ENCODE measurements at regions not wholly inside any gene's neighbourhood (a gene's known extent, or its start where the extent isn't known, plus 50 kb on each side); places are given as distances from the start of the nearest gene placed in this dataset.

DNA sequence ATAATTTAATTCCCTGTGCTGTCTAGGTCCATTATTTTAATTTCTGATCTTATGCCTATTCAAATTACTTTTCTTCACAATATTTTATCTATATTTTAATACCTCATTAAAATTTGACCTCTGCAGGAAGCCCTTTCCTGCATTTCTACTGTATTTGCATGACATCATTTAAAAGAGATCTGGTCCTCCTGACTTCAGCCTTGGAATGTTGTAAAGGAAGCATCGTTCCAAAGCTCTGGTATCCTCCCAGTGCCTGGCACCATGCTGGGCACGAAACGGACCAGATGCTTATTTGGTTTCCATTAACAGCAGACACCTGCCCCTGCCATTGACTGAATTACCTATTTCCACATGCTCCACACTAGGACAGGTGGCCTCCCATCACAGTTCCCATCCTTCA is 247.5 kb downstream of the KLF6 start:
- DNase-seq, result no peak

DNA sequence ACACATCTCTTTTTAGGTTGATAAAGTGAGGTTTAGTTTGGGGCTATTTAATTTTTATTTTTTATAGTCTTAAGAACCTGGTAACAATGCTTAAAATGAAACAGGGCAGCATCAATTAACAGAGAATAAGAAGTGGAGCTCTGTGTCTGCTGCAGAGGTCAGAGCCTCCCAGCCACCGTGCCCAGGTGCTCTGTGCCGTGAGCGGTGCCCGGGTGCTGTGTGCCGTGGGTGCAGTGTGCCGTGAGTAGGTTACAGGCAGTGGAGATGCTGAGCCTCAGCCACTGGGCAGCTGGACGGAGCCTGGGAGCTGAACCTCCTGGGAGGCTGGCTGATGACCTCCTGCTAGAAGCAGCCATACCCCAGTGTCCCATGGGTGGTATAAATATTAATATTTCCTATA is 250.0 kb downstream of the KLF6 start:
- DNase-seq, result no peak

DNA sequence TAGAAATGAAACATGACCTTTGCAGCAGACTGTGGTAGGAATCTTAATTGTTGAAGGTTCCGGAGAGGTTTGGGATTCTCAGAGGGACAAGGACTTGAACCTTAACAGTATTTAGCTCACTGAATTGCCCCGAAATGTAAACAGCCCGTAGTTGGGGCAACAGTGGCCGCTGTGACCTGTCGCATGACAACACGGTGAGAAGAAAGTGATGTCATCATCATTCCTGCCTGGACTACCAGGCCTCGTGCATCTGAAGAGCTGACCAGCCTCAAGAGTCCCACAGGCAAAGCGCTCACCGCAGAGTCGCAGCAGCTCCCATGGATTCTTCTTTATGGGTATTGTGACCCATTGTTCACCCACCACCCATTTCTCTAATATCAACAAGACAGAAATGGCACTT is 250.6 kb downstream of the KLF6 start:
- DNase-seq, result no peak

DNA sequence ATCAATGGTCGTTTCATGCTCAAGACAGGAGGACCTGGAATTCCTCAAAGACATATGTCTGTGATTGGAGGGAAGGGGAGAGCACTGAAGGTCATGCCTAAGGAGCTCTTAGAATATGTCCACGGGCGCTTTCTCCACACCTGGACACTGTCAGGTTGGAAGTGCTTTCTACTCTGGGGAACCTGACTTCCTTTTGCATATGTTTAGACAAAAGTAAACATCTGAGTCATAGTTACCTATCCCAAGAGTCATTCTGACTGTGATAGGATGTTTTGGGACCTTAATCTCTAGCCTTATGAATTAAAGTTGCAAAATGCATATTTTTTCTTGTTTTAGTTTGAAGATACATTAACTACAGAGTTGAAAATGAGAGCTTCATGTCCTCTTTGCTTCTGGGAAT is 251.7 kb downstream of the KLF6 start:
- DNase-seq, result no peak

DNA sequence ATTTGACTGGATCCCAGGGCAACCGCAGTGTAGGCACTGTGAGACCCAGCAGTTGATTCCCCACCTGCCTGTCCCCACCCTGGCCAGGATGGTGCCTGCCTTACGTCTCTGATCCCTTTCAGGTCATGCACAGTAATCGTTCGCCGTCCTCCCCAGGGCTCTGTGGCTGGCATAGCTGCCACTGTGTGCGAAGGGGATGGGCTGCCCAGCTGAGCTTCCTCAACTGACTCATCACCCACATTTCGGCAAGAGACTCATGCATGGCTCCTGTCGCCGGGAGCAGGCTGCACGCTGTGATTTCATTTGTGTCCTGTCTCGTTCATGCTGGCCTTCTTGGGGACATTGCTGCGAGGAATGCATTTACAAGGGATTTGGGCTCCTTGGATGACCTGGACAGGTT is 252.4 kb downstream of the KLF6 start:
- no peak for DNase-seq

DNA sequence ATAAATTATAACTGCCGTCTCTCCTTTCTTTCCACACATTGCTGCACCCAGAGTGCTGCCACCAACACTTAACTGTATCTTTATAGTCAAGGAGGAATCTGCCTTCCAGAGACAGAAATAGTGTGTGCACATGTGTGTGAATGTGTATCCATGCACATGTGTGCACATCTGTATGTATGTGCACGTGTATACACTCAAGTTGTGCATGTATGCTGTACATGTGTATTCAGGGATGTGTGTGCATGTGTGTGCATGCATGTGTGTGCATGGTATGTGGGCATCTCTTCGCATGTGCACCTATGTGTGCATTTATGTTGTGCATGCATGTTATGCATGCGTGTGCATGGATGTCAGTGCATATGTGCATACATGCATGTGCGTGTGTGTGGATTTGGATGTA is 253.3 kb downstream of the KLF6 start:
- no peak for DNase-seq

DNA sequence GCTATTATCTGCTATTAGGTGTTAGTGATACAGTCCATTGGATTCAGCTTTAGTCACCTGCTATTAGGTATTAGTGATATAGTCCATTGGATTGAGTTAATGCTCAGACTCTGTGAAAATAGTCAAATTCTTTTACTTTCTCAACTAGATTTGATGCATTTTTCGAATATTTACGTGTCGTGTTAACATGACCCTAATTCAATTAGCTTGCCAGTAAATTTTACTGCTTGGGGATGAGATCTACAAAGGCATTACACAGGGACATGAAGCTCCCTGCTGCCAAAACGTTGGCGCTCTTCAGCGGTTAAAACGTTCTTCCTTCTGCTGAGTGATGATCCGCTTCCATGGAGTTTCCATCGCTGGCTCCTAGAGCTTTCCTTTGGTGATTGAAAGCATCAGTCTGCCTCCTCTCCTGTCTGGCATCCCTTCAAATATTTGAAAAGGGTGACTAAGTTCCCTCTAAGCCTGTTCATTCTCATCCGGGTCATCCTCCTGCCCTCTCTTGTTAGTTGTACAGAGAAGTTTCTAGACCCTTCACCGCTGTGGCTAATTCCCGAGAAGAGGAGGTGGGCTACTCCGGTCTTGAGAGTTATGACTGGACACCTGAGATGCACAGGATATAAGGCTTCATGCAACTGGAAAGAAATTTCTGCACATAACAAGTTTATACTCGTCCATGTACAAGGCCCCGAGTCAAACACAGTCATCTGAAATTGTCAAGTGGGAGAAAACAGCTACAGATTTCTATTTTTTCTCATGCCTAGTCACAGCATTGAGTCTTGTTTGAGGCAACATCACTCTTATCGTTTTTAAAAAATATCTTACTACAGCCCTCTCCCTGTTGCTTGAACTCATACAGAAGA is 254.0 kb downstream of the KLF6 start:
- DNase-seq, result no peak

DNA sequence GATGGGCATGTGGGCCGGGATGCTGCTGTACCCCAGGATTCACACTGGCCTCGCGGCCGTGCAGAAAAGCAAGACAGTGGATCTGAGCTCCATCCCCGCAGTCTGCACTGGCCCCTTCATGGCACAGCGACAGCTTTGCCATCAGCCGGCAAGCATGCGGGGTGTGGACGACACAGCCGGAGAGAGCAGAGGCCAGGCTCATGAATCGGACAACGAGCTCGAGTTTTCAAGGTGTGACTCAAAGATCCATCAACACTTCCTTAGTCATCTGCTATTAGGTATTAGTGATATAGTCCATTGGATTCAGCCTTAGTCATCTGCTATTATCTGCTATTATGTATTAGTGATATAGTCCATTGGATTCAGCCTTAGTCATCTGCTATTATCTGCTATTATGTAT is 254.7 kb downstream of the KLF6 start:
- DNase-seq, result no peak

DNA sequence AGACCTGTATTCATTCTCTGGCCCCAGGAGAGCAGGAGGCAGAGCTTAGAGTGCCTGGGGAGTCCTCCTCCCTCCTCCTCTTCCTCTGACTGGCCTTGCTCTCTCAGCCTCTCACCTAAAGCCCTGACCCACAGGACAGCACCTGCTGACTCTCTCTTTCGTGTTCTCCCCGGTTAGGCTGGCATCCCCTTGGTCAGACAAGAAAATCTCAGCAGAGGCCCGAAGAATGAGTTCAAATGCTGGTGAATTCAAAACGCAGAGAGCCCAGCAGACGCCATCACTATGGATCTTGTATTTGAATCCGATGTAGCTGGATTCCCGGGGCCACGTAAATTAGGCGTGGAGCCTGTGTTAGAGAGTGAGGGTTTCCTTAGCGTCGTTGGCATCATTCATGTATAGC is 255.3 kb downstream of the KLF6 start:
- no peak for DNase-seq

DNA sequence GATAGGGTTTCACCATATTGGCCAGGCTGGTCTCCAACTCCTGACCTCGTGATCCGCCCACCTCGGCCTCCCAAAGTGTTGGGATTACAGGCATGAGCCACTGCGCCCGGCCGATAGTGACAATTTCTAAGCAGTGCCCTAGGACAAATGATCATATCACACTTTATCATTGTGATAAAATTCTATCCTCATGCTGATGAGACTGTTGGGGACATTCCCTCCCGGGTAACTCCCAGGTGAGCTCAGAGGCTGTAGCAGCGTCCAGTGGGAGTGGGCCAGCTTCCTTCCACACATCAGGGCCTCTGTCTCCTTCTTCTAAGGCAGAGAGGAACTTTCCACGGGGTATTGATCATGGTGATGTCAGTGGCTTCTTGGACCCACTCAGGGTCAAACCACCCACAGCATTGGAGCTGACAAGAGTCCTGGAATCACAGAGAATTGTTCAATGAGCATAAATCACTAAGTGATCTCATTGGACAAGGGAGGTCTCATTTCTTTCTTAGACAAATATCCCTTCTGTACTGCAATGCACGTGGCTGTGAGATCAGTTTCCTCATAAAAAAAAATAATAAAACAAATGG is 256.1 kb downstream of the KLF6 start:
- DNase-seq, result no peak

DNA sequence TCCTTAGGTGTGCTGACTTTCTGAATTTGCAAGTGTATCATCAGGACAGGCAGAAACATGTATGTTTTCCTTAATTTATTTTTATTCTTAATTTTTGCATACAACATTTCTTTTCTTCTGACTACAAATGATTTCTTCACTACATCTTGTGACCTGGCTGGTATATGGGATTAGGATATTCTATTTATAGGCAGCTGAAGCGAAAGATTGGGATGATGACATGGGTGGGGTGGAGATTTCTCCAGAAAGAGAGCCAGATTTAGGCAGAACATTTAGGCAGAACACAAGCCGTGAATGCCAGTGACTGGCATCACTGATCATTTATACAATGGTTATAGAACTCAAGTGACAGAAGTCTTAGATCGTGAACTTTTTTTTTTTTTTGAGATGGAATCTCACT is 256.7 kb downstream of the KLF6 start:
- DNase-seq, result no peak

DNA sequence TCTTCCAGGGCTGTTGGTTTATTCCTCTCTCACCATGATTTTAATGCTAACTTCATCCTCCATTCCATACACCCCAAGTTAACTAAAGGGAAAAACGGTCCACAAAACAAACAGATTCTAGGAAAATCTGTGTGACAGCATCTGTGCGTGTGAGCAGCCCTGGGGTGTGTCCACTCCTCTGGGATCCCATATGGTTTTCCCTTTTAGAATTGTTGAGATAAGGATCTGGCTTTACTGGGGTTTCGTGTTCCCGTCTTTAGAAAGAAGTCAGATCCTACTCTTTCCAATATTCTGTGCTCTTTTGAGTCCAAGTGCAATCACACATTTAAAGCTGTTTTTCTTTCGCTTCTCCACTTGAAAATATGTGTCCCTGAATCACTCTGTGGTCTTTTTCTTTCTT is 257.1 kb downstream of the KLF6 start:
- DNase-seq, result no peak

DNA sequence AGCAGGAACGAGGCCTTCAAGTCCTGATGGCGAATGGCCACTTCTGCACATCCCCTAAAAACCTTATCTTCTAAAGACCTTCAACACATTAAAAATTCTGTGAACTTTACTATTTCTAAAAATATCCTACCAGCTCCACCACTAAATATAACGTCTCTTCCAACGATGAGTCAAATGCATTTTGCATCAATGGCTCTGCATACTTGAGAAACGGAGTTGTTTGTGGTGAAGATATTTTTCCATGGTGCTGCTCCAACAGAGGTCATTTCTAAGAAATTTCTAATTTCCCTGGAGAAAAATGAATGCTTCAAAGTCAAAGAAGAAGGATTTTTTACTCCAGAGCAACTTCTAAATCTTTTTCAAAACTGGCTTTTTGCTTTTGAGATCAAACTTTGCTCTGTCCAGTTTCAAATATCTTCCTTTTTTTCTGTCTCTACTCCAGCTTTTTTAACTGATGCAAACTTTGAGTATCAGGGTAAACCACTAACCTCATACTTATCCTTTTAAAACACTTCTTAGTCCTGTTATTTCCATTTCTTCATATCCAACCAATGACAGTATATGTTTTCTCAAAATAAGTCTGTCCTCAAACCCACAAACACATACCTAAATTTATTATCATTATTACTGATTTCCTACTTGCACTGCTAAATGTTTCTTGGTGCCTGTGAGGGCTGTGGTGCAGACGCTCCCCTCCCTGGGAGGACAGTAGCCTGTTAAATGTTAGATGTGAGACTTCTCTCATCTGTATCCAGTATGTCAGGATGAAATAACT is 258.1 kb downstream of the KLF6 start:
- no peak for DNase-seq

DNA sequence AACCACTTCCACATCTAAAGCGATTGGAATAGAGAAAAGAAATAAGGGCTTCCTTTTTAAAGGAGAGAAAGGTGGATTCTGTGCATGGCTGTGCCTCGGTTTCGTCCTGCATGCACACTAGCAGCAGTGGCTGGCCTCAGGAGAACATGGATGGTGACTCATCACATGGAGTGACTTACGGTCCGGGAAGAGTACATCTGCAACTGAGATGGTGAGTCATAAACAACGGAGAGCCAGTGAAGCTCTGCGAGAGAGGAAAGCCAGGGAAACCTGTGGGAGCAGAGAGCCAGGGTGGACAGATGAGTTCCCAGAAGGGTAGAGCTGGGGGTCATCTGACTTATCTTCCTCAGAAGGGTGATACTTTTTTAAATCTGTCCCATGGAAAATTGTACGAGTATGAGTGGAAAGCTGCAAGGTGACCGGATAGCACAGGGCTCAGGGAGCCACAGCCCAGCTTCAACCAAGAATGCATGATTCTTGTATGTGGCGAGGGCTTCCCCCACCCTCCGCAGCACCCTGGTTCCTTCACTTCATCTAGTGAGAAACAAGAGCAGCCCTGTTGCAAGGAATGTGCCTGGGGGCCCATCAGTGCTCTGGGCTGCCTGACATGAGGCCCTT is 259.1 kb downstream of the KLF6 start:
- DNase-seq, result no peak

DNA sequence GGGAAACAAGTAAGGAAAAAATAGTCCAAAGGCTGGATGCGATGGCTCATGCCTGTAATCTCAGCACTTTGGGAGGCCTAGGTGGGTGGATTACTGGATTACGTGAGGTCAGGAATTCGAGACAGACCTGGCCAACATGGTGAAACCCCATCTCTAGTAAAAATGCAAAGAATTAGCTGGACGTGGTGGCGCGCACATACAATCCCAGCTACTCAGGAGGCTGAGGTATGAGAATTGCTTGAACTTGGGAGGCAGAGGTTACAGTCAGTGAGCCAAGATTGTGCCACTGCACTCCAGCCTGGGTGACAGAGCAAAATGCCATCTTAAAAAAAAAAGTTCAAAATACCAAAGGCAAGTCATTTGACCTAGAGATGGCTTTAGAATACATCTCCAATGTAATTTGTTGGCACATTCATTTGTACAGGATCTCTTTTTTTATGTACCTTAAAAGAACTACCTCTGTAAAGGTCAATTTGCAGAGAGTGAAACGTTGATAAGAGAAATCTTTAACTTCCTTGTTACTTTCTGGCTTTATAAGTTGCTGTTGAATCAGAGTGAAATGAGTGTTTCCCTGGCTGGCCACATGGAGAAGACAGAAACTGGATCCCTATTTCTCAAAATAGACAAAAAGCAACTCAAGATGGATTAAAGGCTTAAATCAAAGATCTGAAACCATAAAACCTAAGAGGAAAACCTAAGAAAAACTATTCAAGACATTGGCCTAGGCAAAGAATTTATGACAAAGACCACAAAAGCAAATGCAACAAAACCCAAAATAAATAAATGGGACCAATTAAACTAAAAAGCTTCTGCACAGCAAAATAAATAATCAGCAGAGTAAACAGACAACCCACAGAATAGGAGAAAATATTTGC is 260.7 kb downstream of the KLF6 start:
- no peak for DNase-seq

DNA sequence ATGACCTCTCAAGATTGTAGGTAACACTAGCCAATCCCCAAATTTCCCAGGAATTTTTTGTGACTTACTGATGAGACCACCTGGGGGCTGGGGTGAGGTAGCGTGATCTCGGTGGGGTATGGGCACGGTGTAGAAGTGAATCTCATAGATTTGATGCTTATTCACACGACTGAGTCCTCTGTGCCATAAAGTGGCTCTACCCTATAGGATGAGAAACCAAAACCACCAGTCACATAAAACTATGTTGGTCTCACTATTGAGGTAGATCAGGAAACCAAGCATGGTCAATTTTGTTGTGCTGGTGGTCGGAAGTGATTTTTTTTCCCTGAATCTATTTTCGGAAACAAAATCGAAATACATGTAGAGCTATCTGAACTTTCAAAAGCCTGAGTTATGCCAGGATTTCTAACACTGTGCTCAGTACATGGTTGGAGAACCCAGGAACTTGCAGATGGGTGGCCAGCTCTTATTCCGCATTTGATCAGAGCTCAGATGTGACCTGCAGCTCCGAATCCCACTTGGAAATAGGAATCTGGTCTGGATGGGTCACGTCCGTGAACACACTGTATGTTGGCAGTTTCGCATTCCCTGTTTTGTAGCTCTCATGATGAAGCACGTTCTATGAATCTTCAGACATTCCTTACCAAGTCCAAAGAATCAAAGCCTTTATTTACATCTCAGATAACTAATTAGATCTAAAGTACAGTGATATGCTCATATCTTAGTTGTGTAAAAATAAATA is 261.5 kb downstream of the KLF6 start:
- DNase-seq, result no peak

DNA sequence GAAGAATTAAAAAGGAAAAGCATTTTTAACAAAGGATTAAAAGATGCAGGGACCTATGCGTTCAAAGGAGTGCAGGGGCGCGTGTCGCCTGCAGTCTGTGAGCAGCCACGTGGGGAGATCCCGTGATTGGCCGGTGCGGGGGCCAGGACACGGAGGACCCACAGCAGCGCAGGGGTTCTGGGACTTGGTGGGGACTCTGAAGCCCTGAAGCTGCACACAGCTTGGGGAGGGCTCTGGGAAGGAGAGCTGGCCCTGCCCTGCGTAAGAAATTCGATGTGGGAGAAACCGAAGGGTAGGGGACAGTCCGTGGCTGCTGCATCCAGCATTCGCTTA is 268.1 kb downstream of the KLF6 start:
- no peak for DNase-seq

DNA sequence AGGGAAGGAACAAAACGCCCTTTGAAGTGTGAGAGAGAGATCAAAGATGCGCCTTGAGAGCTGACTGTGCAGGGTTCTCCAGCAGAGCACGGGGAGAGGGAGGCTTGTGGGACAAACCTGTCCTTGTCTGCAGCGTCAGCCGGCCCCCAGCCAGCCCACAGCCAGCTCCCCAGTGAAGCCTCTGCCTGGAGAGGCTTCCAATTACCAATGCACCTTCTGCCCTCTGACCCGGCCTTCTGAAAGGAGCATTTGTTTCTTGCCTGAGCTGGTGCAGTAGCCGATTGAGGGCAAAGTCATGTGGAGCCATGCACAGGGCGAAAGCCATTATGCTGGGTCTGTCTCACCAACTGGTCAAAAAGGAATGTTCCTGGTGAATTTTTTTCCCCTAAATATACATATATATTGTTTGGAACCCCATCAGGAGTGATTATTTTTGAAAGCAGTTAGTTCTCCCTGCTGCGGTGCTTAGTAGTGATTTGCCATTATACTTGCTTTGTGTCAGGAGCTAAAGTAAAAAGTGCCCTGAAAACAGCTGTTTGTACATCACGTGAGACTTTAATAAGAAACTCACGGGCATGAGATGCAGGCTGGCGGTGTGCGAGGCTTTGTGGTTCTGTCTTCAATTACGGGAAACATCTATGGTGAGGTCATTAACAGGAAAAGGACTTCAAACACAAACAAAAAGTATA is 268.6 kb downstream of the KLF6 start:
- no peak for DNase-seq

DNA sequence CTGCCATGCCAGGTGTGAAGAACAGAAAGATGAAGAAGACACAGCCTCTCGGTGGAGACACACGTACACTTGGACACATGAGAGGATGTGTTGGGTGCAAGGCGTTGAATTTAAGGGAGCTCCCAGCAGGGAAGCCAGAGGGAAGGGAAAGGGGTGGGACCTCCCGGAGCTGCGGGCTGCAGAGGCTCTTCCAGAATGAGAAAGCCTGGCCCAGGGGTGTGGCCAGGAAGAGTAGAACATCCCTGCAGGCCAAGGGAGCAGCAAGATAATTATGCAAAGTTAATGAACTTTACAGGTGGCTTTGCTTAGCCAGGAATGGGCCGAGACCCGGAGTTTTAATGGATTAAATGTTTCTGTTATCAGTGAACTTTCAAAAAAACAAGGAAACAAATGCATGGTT is 270.3 kb downstream of the KLF6 start:
- DNase-seq, result no peak

DNA sequence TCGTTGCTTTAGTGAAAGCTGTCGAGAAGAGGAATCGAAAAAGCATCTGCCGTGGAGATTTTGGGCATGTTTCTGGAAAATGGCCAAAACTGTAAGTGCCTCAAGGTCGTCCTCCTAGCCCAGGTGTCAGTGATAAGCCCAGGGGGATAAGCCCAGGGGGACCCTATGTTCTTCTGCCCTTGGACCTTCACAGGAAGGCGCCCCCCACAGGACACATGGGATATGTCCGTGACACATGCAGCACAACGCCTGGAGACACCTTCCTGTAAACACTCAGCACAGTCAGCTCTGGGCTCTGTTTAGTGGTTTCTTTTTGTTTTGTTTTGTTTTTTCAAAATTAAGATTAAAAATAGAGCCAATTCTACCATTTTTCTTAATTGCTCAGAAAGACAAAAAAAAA is 272.7 kb downstream of the KLF6 start:
- no peak for DNase-seq

DNA sequence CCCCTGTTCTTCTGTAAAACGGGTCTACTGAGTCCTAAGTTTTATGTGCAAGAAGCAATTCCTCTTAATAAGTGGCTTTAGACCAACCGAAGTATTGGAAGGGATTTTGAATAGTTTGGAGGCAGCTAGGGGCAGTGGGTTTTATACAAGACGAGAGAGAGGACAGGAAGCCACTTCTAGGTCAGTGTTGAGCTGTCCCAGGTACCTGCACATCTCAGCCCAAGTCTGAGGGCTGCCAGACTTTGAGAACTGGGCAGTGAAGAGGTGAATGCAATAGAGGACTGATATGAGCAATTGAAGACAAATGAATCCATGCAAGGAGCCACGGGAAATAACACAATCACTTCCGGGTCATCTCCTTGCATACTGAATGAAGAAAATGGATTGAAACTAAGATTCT is 273.5 kb downstream of the KLF6 start:
- no peak for DNase-seq
